ENCODE measurements at regions not wholly inside any gene's neighbourhood (a gene's known extent, or its start where the extent isn't known, plus 50 kb on each side); places are given as distances from the start of the nearest gene placed in this dataset.

DNA sequence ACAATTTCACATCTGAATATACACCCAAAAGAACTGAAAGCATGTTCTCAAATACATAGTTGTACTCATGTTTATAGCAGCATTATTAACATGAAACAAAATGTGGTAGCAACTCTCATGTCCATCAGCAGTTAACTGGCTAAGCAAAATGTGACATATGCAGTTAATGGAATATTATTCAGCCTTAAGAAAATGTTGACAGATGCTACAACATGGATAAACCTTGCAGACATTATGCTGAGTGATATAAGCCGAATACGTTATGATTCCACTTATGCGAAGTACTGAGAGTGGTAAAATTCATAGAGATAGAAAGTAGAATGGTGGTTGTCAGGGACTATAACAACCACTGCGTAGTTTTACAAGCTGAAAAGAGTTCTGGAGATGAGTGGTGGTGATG is 1469.0 kb upstream of the ACO1 start:
- TF ChIP-seq, protein P1, sequence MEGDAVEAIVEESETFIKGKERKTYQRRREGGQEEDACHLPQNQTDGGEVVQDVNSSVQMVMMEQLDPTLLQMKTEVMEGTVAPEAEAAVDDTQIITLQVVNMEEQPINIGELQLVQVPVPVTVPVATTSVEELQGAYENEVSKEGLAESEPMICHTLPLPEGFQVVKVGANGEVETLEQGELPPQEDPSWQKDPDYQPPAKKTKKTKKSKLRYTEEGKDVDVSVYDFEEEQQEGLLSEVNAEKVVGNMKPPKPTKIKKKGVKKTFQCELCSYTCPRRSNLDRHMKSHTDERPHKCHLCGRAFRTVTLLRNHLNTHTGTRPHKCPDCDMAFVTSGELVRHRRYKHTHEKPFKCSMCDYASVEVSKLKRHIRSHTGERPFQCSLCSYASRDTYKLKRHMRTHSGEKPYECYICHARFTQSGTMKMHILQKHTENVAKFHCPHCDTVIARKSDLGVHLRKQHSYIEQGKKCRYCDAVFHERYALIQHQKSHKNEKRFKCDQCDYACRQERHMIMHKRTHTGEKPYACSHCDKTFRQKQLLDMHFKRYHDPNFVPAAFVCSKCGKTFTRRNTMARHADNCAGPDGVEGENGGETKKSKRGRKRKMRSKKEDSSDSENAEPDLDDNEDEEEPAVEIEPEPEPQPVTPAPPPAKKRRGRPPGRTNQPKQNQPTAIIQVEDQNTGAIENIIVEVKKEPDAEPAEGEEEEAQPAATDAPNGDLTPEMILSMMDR (optimal IDR thresholded peaks at IDR 0.05 in 1 of 3, IDR thresholded peaks at IDR 0.05 in 1 of 3, conservative IDR thresholded peaks at IDR 0.05 in 1 of 3; ENCODE audit: extremely low read depth in 1 of 3, insufficient read depth in 2 of 3, low read length in 3 of 3): no peak
- no peak for TF ChIP-seq EZH2 (IDR thresholded peaks at IDR 0.05; ENCODE audit: low read length)

Data from keratinocyte (primary cell).